ENCODE measurements at regions not wholly inside any gene's neighbourhood (a gene's known extent, or its start where the extent isn't known, plus 50 kb on each side); places are given as distances from the start of the nearest gene placed in this dataset.
"Not testable (repeated sequence)": the region's sequence is repeated elsewhere in the genome, so short reads cannot be mapped to it uniquely, and the experiment has no call there.

GRCh38 chr2:156004459-156004858 is 328.1 kb downstream of the NR4A2 start:
- no peak for DNase-seq

- DNase-seq = no peak
These were observed 328.7 kb downstream of the NR4A2 start for GRCh38 chr2:156003780-156004179.

GRCh38 chr2:156001851-156002250 is 330.7 kb downstream of the NR4A2 start:
- DNase-seq = no peak

- DNase-seq = no peak
These were observed 335.0 kb downstream of the NR4A2 start for GRCh38 chr2:155997538-155997937.

GRCh38 chr2:155994315-155994714 is 338.2 kb downstream of the NR4A2 start:
- DNase-seq = no peak

- no peak for DNase-seq
These were observed 348.7 kb downstream of the NR4A2 start for GRCh38 chr2:155983845-155984244.

GRCh38 chr2:155982135-155982534 is 350.4 kb downstream of the NR4A2 start:
- DNase-seq = no peak

GRCh38 chr2:155980941-155981560 is 351.5 kb downstream of the NR4A2 start:
- DNase-seq = no peak

GRCh38 chr2:155975734-155976133 is 356.8 kb downstream of the NR4A2 start:
- DNase-seq = no peak

- no peak for DNase-seq
These were observed 359.6 kb downstream of the NR4A2 start for GRCh38 chr2:155972916-155973315.

- DNase-seq = not testable (repeated sequence)
These were observed 366.5 kb downstream of the NR4A2 start for GRCh38 chr2:155966064-155966471.

- DNase-seq = no peak
These were observed 367.0 kb downstream of the NR4A2 start for GRCh38 chr2:155965415-155966063.

- no peak for DNase-seq
These were observed 370.9 kb downstream of the NR4A2 start for GRCh38 chr2:155961641-155962040.

GRCh38 chr2:155958834-155959233 is 373.7 kb downstream of the NR4A2 start:
- DNase-seq = no peak

GRCh38 chr2:155947069-155947468 is 385.5 kb downstream of the NR4A2 start:
- DNase-seq = no peak

GRCh38 chr2:155944218-155944617 is 388.3 kb downstream of the NR4A2 start:
- no peak for DNase-seq

- no peak for DNase-seq
These were observed 402.2 kb downstream of the NR4A2 start for GRCh38 chr2:155930312-155930711.

GRCh38 chr2:155917380-155917779 is 415.1 kb downstream of the NR4A2 start:
- DNase-seq = no peak

- DNase-seq = no peak
These were observed 419.2 kb downstream of the NR4A2 start for GRCh38 chr2:155913356-155913755.

GRCh38 chr2:155908567-155908966 is 424.0 kb downstream of the NR4A2 start:
- DNase-seq = no peak

- no peak for DNase-seq
These were observed 425.3 kb downstream of the NR4A2 start for GRCh38 chr2:155907211-155907610.

- no peak for DNase-seq
These were observed 426.9 kb downstream of the NR4A2 start for GRCh38 chr2:155905657-155906056.

GRCh38 chr2:155904720-155905119 is 427.8 kb downstream of the NR4A2 start:
- no peak for DNase-seq

- no peak for DNase-seq
These were observed 429.9 kb downstream of the NR4A2 start for GRCh38 chr2:155902635-155903034.

GRCh38 chr2:155895016-155895415 is 437.5 kb downstream of the NR4A2 start:
- no peak for DNase-seq

All from CD4-positive, alpha-beta T cell treated with Interferon gamma for 1 hour (primary cell).